Caco-2 (cell line): ENCODE measurements at regions not wholly inside any gene's neighbourhood (a gene's known extent, or its start where the extent isn't known, plus 50 kb on each side); places are given as distances from the start of the nearest gene placed in this dataset.

Experiments
- BruUV-seq: library from RNA; stranded (reverse); fragments of 400-500 nt; replicated peaks from 2 replicates; lab custom pipeline; 2021; lab: Mats Ljungman, UMichigan
- CTCF ChIA-PET: fragments of 300-600 bp; sonication (Branson Sonifier 250); formaldehyde crosslinking; loops from one replicate; lab custom pipeline; 2022; ENCODE audit warnings: antibody characterized with exemption; lab: Charles Lee
- POLR2A ChIA-PET: fragments of 300-600 bp; sonication (Branson Sonifier 250); formaldehyde crosslinking; loops from one replicate; lab custom pipeline; 2022; ENCODE audit warnings: antibody characterized with exemption; lab: Charles Lee
- DNase-seq, 2 experiments: peaks; one replicate each; pipeline versions ENCODE4 v3.0.0 to v3.0.0-alpha.2; 2020 to 2022
- H3K27me3 ChIP-seq: replicated peaks from 2 replicates; pipeline ENCODE4 v1.6.0; 2011; ENCODE audit warnings: low read length; ENCODE audit not compliant: control insufficient read depth, insufficient read depth
- H3K36me3 ChIP-seq: 2 replicates; pipeline ENCODE4 v1.5.1; 2011; ENCODE audit warnings: low read length; ENCODE audit not compliant: control insufficient read depth, insufficient read depth
- H3K4me1 ChIP-seq: fragments of 250-450 bp; sonication (Bioruptor Pico); 2 replicates; pipeline ENCODE4 v1.5.1; 2020; ENCODE audit warnings: mild to moderate bottlenecking
- H3K4me3 ChIP-seq: 2 replicates; pipeline ENCODE4 v1.5.1; 2011; ENCODE audit warnings: low read depth, mild to moderate bottlenecking, control low read depth, low read length
- H3K9me3 ChIP-seq: fragments of 250-450 bp; sonication (Bioruptor Pico); 2 replicates; pipeline ENCODE4 v1.5.1; 2020; ENCODE audit warnings: mild to moderate bottlenecking, moderate library complexity
- H3K27ac Mint-ChIP-seq: one replicate; pipeline ENCODE4 v1.8.0; 2022; ENCODE audit warnings: mixed read lengths; ENCODE audit not compliant: unreplicated experiment
- H3K27me3 Mint-ChIP-seq: one replicate; pipeline ENCODE4 v1.8.0; 2022; ENCODE audit warnings: mixed read lengths; ENCODE audit not compliant: insufficient read depth, unreplicated experiment
- H3K36me3 Mint-ChIP-seq: one replicate; pipeline ENCODE4 v1.8.0; 2022; ENCODE audit warnings: mild to moderate bottlenecking, mixed read lengths; ENCODE audit not compliant: insufficient read depth, unreplicated experiment
- H3K4me1 Mint-ChIP-seq: one replicate; pipeline ENCODE4 v1.8.0; 2022; ENCODE audit warnings: low read depth, mixed read lengths; ENCODE audit not compliant: unreplicated experiment
- H3K4me3 Mint-ChIP-seq: one replicate; pipeline ENCODE4 v1.8.0; 2022; ENCODE audit warnings: mild to moderate bottlenecking, moderate library complexity, mixed read lengths; ENCODE audit not compliant: unreplicated experiment
- H3K9me3 Mint-ChIP-seq: one replicate; pipeline ENCODE4 v1.8.0; 2022; ENCODE audit warnings: mixed read lengths; ENCODE audit not compliant: unreplicated experiment
- intact Hi-C: fragments of 100-400 bp; cut with micrococcal nuclease; formaldehyde crosslinking; loops from one replicate; pipeline ENCODE4 v1.10.0; 2022; ENCODE audit not compliant: unreplicated experiment
- TF ChIP-seq, protein P1 (sequence below), 2 experiments: fragments of 200-600 bp in 1 of 2; IDR thresholded peaks; 1 replicate in 1 of 2; 2 replicates in 1 of 2; pipeline versions ENCODE4 v1.5.1 to v1.8.0; 2011 to 2022; ENCODE audit warnings: antibody characterized with exemption in 1 of 2, control low read depth in 1 of 2, inconsistent platforms in 1 of 2, low read depth in 1 of 2, low read length in 1 of 2, mild to moderate bottlenecking in 1 of 2, moderate library complexity in 1 of 2; ENCODE audit not compliant: insufficient read depth in 1 of 2, severe bottlenecking in 1 of 2, unreplicated experiment in 1 of 2

DNA sequence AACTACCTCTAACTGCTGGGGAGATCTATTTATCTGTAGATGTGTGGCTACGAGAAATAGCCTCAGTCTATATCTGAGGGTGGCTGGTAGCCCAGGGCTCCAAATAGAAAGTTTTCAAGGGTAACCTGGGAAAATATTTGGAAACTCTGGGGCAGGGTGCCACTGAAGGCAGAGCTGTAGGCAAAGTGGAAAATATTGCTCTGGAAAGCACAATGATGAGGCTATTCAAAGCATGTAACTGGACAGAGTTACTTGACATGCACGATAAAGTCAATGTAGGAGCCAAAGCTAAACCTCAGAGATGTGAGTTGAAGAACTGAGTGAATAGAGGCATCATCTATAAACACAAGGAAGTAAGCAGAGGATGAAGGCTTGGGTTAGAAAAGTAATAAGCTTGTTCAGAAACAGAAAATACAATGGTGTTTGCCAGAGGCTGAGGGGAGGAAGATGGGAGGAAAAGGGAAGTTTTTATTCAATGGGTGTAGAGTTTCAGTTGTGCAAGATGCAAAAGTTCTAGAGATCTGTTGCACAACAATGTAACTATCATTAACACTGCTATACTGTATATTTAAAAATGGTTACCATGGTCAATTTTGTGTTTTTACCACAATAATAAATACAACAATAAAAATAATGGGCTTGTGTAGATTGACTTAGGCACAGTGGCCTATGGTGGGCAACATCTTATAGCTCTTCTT is 171.6 kb downstream of the MBD2 start:
- no TSS peak for BruUV-seq
- H3K9me3 Mint-ChIP-seq: no peaks in the 10 kb centered on the region
- intact Hi-C loops: no loop called here
- no peaks in the 10 kb centered on the region for H3K4me1 Mint-ChIP-seq
- no peaks in the 10 kb centered on the region for H3K27me3 Mint-ChIP-seq
- no peak overlapping the region for H3K4me3 ChIP-seq
- no peaks in the 10 kb centered on the region; the same call in 1 of the 2 replicates for H3K4me1 ChIP-seq
- ChIA-PET CTCF (no interaction called here), POLR2A (no interaction called here)
- DNase-seq: no peak
- no peak overlapping the region for H3K27ac Mint-ChIP-seq
- no peak overlapping the region for H3K4me3 Mint-ChIP-seq
- no peaks in the 10 kb centered on the region for H3K9me3 ChIP-seq
- no peaks in the 10 kb centered on the region for H3K36me3 Mint-ChIP-seq
- H3K27me3 ChIP-seq: no peaks in the 10 kb centered on the region
- no peaks in the 10 kb centered on the region for H3K36me3 ChIP-seq
- TF ChIP-seq, protein P1, sequence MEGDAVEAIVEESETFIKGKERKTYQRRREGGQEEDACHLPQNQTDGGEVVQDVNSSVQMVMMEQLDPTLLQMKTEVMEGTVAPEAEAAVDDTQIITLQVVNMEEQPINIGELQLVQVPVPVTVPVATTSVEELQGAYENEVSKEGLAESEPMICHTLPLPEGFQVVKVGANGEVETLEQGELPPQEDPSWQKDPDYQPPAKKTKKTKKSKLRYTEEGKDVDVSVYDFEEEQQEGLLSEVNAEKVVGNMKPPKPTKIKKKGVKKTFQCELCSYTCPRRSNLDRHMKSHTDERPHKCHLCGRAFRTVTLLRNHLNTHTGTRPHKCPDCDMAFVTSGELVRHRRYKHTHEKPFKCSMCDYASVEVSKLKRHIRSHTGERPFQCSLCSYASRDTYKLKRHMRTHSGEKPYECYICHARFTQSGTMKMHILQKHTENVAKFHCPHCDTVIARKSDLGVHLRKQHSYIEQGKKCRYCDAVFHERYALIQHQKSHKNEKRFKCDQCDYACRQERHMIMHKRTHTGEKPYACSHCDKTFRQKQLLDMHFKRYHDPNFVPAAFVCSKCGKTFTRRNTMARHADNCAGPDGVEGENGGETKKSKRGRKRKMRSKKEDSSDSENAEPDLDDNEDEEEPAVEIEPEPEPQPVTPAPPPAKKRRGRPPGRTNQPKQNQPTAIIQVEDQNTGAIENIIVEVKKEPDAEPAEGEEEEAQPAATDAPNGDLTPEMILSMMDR (IDR thresholded peaks at IDR 0.05; ENCODE audit: insufficient read depth in 1 of 2, low read depth in 1 of 2, low read length in 1 of 2, severe bottlenecking in 1 of 2, unreplicated experiment in 1 of 2): no peak

DNA sequence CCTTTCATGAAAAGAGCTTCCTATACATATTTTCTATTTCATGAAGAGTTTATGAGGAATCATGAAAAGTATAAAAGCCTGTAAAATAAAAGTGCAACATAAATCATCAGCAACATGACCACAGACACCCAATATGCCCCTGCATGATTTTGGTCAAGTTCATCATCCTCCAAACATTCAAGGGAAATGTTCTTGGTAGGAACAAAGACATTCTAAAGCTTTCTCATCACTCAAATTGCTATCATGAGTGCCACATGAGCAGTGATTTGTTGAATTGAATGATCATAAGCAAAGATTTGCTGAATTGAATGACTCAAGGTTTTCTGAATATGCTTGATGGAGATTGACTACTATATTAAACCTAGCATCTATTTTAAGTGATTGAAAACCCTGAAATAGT is 172.2 kb downstream of the MBD2 start:
- POLR2A ChIA-PET: no interaction called here
- intact Hi-C loops: no loop called here
- Histone ChIP-seq H3K4me3 (no peak overlapping the region), H3K9me3 (no peaks in the 10 kb centered on the region), H3K36me3 (no peaks in the 10 kb centered on the region), H3K4me1 (no peaks in the 10 kb centered on the region; the same call in 1 of the 2 replicates), H3K27me3 (no peaks in the 10 kb centered on the region)
- TF ChIP-seq, protein P1 (IDR thresholded peaks at IDR 0.05; ENCODE audit: insufficient read depth in 1 of 2, low read depth in 1 of 2, low read length in 1 of 2, severe bottlenecking in 1 of 2, unreplicated experiment in 1 of 2): no peak
- DNase-seq: no peak
- H3K4me3 Mint-ChIP-seq: no peak overlapping the region
- H3K9me3 Mint-ChIP-seq: no peaks in the 10 kb centered on the region
- BruUV-seq: no TSS peak
- H3K4me1 Mint-ChIP-seq: no peaks in the 10 kb centered on the region
- CTCF ChIA-PET: no interaction called here
- no peak overlapping the region for H3K27ac Mint-ChIP-seq
- H3K27me3 Mint-ChIP-seq: no peaks in the 10 kb centered on the region
- H3K36me3 Mint-ChIP-seq: no peaks in the 10 kb centered on the region

DNA sequence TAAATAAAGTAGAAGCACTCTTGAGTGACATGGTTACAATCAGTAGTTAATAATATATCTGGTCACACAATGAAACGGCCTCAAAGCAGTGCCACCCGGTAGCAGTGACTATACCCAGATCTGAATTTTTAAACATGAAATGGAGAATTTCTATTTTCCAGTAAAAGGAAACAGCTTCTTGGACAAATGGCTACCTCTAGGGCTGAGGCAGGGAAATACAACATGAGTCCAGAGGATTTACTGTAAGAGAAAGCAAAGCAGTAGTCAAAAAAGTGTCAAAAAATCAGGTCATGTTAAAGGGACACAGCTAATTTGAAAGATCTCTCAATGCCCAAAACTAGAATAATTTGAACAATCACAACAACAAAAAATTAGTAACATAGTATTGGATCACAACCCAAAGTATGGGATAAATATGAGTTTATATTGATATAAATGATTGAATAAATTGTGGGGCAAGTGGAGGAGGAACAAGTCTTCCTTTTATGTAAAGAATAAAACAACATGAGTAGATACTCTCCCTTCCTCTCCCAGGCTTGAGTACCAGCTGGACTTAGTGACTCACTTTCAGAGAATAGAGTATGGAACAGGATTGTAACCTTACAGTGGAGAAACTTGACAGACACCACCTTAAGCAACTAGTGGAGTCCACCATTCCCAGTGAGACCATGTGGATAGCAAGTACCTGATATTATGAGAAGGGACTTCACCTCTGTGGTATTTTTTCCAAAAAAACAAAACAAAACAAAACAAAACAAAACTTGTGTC is 180.8 kb downstream of the MBD2 start:
- ChIA-PET CTCF (no interaction called here), POLR2A (no interaction called here)
- Mint-ChIP-seq H3K4me1 (no peaks in the 10 kb centered on the region), H3K9me3 (no peaks in the 10 kb centered on the region), H3K27me3 (no peaks in the 10 kb centered on the region), H3K27ac (no peak overlapping the region), H3K36me3 (no peaks in the 10 kb centered on the region), H3K4me3 (no peak overlapping the region)
- TF ChIP-seq, protein P1 (IDR thresholded peaks at IDR 0.05; ENCODE audit: insufficient read depth in 1 of 2, low read depth in 1 of 2, low read length in 1 of 2, severe bottlenecking in 1 of 2, unreplicated experiment in 1 of 2): no peak
- Histone ChIP-seq H3K4me3 (no peak overlapping the region), H3K9me3 (no peaks in the 10 kb centered on the region), H3K27me3 (no peaks in the 10 kb centered on the region), H3K4me1 (no peaks in the 10 kb centered on the region), H3K36me3 (no peaks in the 10 kb centered on the region)
- no TSS peak for BruUV-seq
- intact Hi-C loops: loop anchor here (5.0 kb wide), 1 partner anchor 346 kb away; no protein-coding TSS in a partner anchor
- no peak for DNase-seq
